MM.1S (cell line): ENCODE measurements at regions not wholly inside any gene's neighbourhood (a gene's known extent, or its start where the extent isn't known, plus 50 kb on each side); places are given as distances from the start of the nearest gene placed in this dataset.

Source experiments
- DNase-seq: peaks from one replicate; pipeline ENCODE4 v3.0.0-alpha.2; 2015
- H2AFZ ChIP-seq: fragments of 300-600 bp; sonication (generic); 2 replicates; pipeline ENCODE4 v1.6.0; 2016; ENCODE audit warnings: antibody characterized with exemption, low read length
- H3F3A ChIP-seq: fragments of 300-600 bp; sonication (generic); 2 replicates; pipeline ENCODE4 v1.6.1; 2016; ENCODE audit warnings: mild to moderate bottlenecking, antibody characterized with exemption, low read length, moderate library complexity, mixed read lengths; ENCODE audit not compliant: insufficient read depth
- H3K27ac ChIP-seq: fragments of 300-600 bp; sonication (generic); 2 replicates; pipeline ENCODE4 v1.5.1; 2016; ENCODE audit warnings: mild to moderate bottlenecking, low read length
- H3K27me3 ChIP-seq: fragments of 300-600 bp; sonication (generic); replicated peaks from 2 replicates; pipeline ENCODE4 v1.6.0; 2016; ENCODE audit warnings: low read length; ENCODE audit not compliant: insufficient read depth
- H3K36me3 ChIP-seq: fragments of 300-600 bp; sonication (generic); replicated peaks from 2 replicates; pipeline ENCODE4 v1.6.1; 2016; ENCODE audit warnings: mild to moderate bottlenecking, low read length, mixed read lengths; ENCODE audit not compliant: insufficient read depth
- H3K4me1 ChIP-seq: fragments of 300-600 bp; sonication (generic); 2 replicates; pipeline ENCODE4 v1.6.1; 2016; ENCODE audit warnings: low read length, mixed read lengths
- H3K4me2 ChIP-seq: fragments of 300-600 bp; sonication (generic); 2 replicates; pipeline ENCODE4 v1.6.0; 2016; ENCODE audit warnings: low read depth, low read length
- H3K4me3 ChIP-seq: fragments of 300-600 bp; sonication (generic); 2 replicates; pipeline ENCODE4 v1.5.1; 2016; ENCODE audit warnings: low read length, mixed read lengths
- H3K79me2 ChIP-seq: fragments of 300-600 bp; sonication (generic); 2 replicates; pipeline ENCODE4 v1.6.1; 2016; ENCODE audit warnings: mixed run types, low read length, mixed read lengths
- H3K9ac ChIP-seq: fragments of 300-600 bp; sonication (generic); 2 replicates; pipeline ENCODE4 v1.6.1; 2016; ENCODE audit warnings: low read length, mixed read lengths
- H3K9me2 ChIP-seq: fragments of 300-600 bp; sonication (generic); replicated peaks from 2 replicates; pipeline ENCODE4 v1.6.1; 2016; ENCODE audit warnings: mild to moderate bottlenecking, low read length, mixed read lengths; ENCODE audit not compliant: insufficient read depth
- H3K9me3 ChIP-seq: fragments of 300-600 bp; sonication (generic); replicated peaks from 2 replicates; pipeline ENCODE4 v1.6.1; 2016; ENCODE audit warnings: mild to moderate bottlenecking, low read length, mixed read lengths; ENCODE audit not compliant: insufficient read depth
- H4K20me1 ChIP-seq: fragments of 300-600 bp; sonication (generic); 2 replicates; pipeline ENCODE4 v1.6.1; 2016; ENCODE audit warnings: mild to moderate bottlenecking, low read length, moderate library complexity, mixed read lengths; ENCODE audit not compliant: insufficient read depth
- EZH2 ChIP-seq: fragments of 300-600 bp; sonication (generic); optimal IDR thresholded peaks from 2 replicates; pipeline ENCODE3; 2017; ENCODE audit warnings: low read depth, mild to moderate bottlenecking, antibody characterized with exemption, low read length, mixed read lengths
- EZH2phosphoT487 ChIP-seq: fragments of 300-600 bp; sonication (generic); IDR thresholded peaks from 2 replicates; pipeline ENCODE4 v1.6.1; 2018; ENCODE audit warnings: antibody characterized with exemption, low read length
- TF ChIP-seq, protein P1 (sequence below): fragments of 300-600 bp; sonication (generic); IDR thresholded peaks from 2 replicates; pipeline ENCODE4 v1.5.1; 2016; ENCODE audit warnings: antibody characterized with exemption, low read length, mixed read lengths

GRCh38 chr5:56684159-56684558 lies 131.2 kb upstream of the MAP3K1 start:
- H3K4me2 ChIP-seq, result no peak overlapping the region
- H3K9me2 ChIP-seq, result no peaks in the 10 kb centered on the region
- H3K79me2 ChIP-seq, result no peaks in the 10 kb centered on the region
- H3K9me3 ChIP-seq, result no peaks in the 10 kb centered on the region
- H2AFZ ChIP-seq, result no peak overlapping the region
- TF ChIP-seq, protein P1, sequence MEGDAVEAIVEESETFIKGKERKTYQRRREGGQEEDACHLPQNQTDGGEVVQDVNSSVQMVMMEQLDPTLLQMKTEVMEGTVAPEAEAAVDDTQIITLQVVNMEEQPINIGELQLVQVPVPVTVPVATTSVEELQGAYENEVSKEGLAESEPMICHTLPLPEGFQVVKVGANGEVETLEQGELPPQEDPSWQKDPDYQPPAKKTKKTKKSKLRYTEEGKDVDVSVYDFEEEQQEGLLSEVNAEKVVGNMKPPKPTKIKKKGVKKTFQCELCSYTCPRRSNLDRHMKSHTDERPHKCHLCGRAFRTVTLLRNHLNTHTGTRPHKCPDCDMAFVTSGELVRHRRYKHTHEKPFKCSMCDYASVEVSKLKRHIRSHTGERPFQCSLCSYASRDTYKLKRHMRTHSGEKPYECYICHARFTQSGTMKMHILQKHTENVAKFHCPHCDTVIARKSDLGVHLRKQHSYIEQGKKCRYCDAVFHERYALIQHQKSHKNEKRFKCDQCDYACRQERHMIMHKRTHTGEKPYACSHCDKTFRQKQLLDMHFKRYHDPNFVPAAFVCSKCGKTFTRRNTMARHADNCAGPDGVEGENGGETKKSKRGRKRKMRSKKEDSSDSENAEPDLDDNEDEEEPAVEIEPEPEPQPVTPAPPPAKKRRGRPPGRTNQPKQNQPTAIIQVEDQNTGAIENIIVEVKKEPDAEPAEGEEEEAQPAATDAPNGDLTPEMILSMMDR, result no peak
- TF ChIP-seq EZH2, result no peak
- no peak for TF ChIP-seq EZH2phosphoT487
- no peak overlapping the region for H3K4me3 ChIP-seq
- H3K4me1 ChIP-seq, result peaks cover 22% of the 10 kb centered on the region
- no peaks in the 10 kb centered on the region for H3K27me3 ChIP-seq
- H3K36me3 ChIP-seq, result no peaks in the 10 kb centered on the region
- no peak overlapping the region for H3K27ac ChIP-seq
- H3F3A ChIP-seq, result no peaks in the 10 kb centered on the region
- H4K20me1 ChIP-seq, result no peaks in the 10 kb centered on the region
- DNase-seq, result no peak
- H3K9ac ChIP-seq, result no peak overlapping the region

GRCh38 chr5:56683733-56684132 lies 131.6 kb upstream of the MAP3K1 start:
- no peak for TF ChIP-seq EZH2
- TF ChIP-seq EZH2phosphoT487, result no peak
- TF ChIP-seq, protein P1, result no peak
- Histone ChIP-seq H2AFZ (no peak overlapping the region), H3K79me2 (no peaks in the 10 kb centered on the region), H3K27me3 (no peaks in the 10 kb centered on the region), H3K9me3 (no peaks in the 10 kb centered on the region), H3K9me2 (no peaks in the 10 kb centered on the region), H3K4me3 (no peak overlapping the region), H3K36me3 (no peaks in the 10 kb centered on the region), H3F3A (no peaks in the 10 kb centered on the region), H4K20me1 (no peaks in the 10 kb centered on the region), H3K4me1 (peaks cover 22% of the 10 kb centered on the region), H3K27ac (no peak overlapping the region), H3K4me2 (no peak overlapping the region), H3K9ac (no peak overlapping the region)
- no peak for DNase-seq

DNA sequence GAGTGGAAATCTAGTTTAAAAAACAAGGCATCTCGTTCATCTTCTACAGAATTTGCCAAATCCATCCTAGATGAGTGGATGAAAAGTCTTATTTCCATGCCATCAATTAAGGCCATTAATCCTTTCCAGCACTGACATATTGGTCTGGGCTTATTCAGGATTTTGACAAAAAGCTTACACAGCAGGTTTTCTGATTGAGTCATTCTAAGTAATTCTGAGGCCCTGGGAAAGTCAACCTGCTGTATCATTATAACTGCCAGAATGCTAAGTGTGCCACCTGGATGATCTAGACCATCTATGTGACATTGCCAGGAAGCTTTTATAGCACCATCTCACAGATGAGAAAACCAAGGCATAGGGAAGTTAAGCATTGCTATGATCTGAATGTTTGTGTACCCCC lies 132.1 kb upstream of the MAP3K1 start:
- Histone ChIP-seq H3K79me2 (no peaks in the 10 kb centered on the region), H3K4me2 (no peak overlapping the region), H3K27me3 (no peaks in the 10 kb centered on the region), H3K9me2 (no peaks in the 10 kb centered on the region), H4K20me1 (no peaks in the 10 kb centered on the region), H3K4me1 (peaks cover 22% of the 10 kb centered on the region), H2AFZ (no peak overlapping the region), H3K27ac (no peak overlapping the region), H3K4me3 (no peak overlapping the region), H3K9me3 (no peaks in the 10 kb centered on the region), H3K9ac (no peak overlapping the region), H3K36me3 (no peaks in the 10 kb centered on the region), H3F3A (no peaks in the 10 kb centered on the region)
- TF ChIP-seq EZH2, result no peak
- no peak for TF ChIP-seq EZH2phosphoT487
- TF ChIP-seq, protein P1, result no peak
- no peak for DNase-seq
